HG03439 (cell line): ENCODE measurements at regions not wholly inside any gene's neighbourhood (a gene's known extent, or its start where the extent isn't known, plus 50 kb on each side); places are given as distances from the start of the nearest gene placed in this dataset.

Experiments used
- ATAC-seq: cut with Tn5 transposase; IDR thresholded peaks from one replicate; pipeline ENCODE4 v1.9.1; 2021; ENCODE audit warnings: mild to moderate bottlenecking, moderate library complexity; ENCODE audit not compliant: unreplicated experiment

DNA sequence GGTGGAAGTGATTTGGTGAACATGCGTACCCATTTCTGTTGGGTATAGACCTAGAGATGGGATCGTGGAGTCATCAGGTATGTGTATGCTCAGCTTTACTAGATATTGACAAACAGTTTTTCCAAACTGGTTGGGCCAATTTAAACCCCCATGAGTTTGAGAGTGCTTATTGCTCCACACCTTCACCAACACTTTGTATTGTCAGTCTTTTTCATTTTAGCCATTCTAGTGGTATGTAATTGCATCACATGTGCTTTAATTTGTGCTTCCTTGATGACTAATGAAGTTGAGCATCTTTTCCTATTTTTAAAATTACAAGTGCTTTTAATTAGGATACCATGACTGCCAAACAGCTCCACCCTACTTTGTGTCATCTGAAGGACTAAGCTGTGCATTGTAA lies 158.9 kb upstream of the AKIRIN2 start:
- ATAC-seq, result no peak

DNA sequence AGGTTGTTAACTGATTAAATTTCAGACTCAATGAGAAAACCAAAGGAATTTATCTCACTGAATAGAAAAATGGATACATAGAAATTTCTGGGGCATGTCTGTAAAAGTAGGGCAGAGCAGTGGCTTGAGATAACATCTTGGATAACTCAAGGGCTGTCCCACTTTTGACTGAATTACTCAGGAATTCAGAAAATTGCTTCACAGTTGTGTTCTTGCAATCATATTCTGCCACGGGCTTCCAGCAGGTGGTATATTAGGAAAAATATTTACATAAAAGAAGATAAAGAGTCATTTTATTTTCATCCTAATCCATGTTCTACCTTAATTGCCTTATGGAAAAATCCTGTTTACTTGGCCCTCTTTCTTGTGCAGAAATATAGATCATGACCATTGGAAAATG lies 156.4 kb upstream of the AKIRIN2 start:
- no peak for ATAC-seq

DNA sequence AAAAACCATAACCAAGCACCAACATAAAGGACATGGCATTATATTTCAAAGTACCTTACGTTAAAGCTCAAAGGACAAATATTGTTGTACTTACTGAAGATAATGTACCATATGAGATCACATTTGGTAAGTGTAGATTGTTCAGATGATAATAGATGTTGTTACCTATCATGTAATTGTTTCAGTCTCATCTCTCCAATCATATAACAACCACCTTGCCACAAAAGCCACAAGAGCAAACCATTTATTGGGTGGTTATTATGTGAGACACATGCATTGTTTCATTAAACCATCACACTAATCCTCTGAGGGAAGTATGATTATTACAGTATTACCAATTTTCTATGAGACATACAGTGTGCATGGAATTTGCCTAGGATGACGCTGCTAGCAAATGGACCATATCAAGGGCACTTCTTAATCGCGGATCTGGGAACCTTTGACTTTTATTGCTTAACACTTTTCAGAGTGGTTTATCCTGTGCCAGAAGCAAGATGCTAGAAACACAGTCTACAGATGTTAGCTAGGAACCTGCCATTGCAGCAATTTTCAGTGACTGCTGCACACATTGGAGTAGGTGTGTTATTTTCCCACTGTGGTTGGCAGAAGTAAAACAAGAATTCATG lies 149.8 kb upstream of the AKIRIN2 start:
- no peak for ATAC-seq

- no peak for ATAC-seq
Observed at GRCh38 chr6:87848616-87849015, 146.6 kb upstream of the AKIRIN2 start.

DNA sequence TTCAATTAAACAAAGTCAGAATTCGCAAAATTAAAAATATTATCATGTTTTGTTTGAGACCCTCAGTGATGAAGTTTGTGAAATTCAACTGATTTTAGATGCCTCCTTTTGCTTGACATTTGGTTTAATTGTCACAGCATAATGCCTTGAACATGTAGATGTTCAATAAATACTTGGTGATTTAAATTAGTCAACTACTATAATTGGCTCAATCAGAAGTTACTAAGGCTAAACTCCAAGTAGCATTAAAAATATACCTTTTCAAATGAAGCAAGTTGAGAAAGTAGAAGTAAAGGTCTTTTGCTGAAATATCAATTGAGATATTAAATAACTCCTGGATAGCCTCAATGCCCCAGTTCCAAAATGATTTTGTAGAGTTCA lies 145.8 kb upstream of the AKIRIN2 start:
- ATAC-seq, result no peak

- no peak for ATAC-seq
Observed at GRCh38 chr6:87847135-87847829, 145.2 kb upstream of the AKIRIN2 start.

- ATAC-seq, result no peak
Observed at GRCh38 chr6:87846434-87846833, 144.4 kb upstream of the AKIRIN2 start.

- no peak for ATAC-seq
Observed at GRCh38 chr6:87840324-87840723, 138.3 kb upstream of the AKIRIN2 start.

DNA sequence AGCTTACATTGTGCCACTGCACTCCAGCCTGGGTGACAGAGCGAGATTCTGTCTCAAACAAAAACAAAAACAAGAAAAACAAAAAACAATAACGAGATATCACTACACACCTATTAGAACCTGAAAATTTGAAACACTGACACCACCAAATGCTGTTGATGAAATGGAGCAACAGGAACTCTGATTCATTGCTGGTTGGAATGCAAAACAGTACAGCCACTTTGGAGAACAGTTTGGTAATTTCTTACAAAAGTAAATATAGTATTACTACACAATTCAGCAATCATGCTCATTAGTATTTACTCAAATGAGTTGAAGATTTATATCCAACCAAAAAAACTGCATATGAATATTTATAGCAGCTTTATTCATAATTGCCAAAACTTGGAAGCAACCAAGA lies 135.8 kb upstream of the AKIRIN2 start:
- ATAC-seq, result no peak

DNA sequence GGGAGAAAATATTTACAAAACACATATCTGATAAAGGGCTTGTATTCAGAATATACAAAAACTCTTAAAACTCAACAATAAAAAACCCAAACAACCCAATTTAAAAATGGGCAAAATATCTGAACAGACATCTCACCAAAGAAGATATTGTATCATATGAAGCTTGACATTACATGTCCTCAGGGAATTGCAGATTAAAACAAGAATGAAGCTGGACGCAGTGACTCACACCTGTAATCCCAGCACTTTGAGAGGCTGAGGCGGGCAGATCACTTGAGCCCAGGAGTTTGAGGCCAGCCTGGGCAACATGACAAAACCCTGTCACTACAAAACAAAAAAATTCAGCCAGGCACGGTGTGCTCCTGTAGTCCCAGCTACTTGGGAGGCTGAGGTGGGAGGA lies 135.4 kb upstream of the AKIRIN2 start:
- no peak for ATAC-seq

GRCh38 chr6:87832025-87832825 lies 130.2 kb upstream of the AKIRIN2 start:
- peak; percentile 78 for ATAC-seq

GRCh38 chr6:87830907-87831306 lies 128.9 kb upstream of the AKIRIN2 start:
- no peak for ATAC-seq

GRCh38 chr6:87829622-87830121 lies 127.6 kb upstream of the AKIRIN2 start:
- no peak for ATAC-seq

- no peak for ATAC-seq
Observed at GRCh38 chr6:87828044-87828443, 126.0 kb upstream of the AKIRIN2 start.

DNA sequence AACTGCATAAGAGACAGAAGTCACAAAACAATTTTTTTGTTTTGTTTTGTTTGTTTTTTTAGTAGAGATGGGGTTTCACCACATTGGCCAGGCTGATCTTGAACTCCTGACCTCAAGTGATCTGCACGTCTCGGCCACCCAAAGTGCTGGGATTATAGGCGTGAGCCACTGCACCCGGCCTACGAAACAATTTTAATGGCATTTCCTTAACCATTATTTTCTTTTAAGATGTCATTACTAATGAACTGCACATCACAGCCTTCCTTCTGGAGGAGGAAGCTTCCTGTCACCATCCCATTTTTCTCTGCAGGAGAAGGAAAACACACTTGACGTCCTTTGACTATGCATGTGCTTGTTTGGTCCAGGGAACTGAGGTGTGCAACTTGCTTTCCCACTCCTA lies 125.3 kb upstream of the AKIRIN2 start:
- no peak for ATAC-seq

DNA sequence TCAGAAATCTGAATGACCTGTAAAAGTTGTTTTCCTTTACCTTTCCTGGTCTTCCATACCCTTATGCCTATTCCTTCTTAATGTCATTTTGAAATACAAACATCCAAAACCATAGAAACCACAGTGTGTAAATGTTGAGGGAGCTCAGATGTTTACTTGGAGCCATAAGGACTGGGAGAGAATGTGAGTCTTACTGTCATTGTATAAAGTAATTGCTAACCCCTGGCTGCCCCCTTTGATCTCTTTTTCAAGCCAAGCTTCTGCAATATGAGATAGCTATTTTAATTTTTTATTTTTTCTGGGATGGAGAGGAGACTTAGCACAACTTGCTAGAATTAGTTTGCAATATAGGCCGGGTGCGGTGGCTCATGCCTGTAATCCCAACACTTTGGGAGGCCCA lies 124.4 kb upstream of the AKIRIN2 start:
- ATAC-seq, result no peak

DNA sequence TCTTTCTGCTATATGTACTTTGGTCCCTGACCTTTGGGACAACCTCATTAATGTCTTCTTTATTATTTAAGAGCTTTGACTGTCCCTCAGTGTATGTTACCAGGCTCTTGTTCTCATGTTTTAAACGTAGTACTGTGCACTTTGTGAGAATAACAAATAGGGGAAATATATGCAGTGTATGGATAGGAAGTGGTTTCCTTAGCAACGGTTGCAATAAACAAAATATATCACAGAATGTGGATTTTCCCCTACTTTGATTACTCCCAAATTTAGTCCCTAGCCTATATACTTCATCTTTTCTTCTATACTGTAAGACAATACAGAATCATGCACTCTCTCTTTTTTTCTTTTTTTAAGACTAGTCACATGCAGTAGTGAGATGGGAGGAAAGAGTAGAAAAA lies 123.8 kb upstream of the AKIRIN2 start:
- no peak for ATAC-seq

DNA sequence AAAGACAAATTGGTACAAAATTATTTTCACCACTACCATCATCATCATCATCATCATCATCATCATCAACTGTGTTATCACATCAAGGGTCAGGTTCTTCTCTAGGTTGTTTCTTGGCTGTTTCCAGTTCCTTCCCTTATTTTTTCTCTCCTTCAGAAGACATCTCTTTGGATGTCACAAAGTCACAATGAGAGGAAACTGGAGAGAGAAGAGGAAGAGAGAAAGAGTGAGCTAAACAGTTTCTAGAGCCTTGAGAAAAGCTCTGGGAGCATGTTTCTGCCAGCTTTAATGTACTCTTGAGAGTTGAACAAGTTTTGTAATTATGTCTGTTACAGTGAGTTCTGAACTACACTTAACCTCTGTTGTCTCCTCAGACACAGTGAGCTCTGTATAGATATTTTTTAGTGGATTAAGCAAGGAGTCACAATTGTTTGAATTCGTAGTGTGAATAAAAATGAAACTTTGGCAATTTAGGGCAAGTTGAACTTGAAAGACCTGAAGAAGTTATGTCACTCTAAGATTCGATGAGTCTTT lies 123.0 kb upstream of the AKIRIN2 start:
- ATAC-seq, result no peak

GRCh38 chr6:87822011-87822410 lies 120.0 kb upstream of the AKIRIN2 start:
- no peak for ATAC-seq

- ATAC-seq, result no peak
Observed at GRCh38 chr6:87820343-87820984, 118.4 kb upstream of the AKIRIN2 start.

GRCh38 chr6:87817183-87817582 lies 115.2 kb upstream of the AKIRIN2 start:
- no peak for ATAC-seq
